GM21526 (cell line): ENCODE measurements at regions not wholly inside any gene's neighbourhood (a gene's known extent, or its start where the extent isn't known, plus 50 kb on each side); places are given as distances from the start of the nearest gene placed in this dataset.
"Not testable (repeated sequence)": the region's sequence is repeated elsewhere in the genome, so short reads cannot be mapped to it uniquely, and the experiment has no call there.

Experiments used
- ATAC-seq: cut with Tn5 transposase; IDR thresholded peaks from one replicate; pipeline ENCODE4 v1.9.1; 2021; ENCODE audit warnings: moderate library complexity; ENCODE audit not compliant: unreplicated experiment, low FRiP score

DNA sequence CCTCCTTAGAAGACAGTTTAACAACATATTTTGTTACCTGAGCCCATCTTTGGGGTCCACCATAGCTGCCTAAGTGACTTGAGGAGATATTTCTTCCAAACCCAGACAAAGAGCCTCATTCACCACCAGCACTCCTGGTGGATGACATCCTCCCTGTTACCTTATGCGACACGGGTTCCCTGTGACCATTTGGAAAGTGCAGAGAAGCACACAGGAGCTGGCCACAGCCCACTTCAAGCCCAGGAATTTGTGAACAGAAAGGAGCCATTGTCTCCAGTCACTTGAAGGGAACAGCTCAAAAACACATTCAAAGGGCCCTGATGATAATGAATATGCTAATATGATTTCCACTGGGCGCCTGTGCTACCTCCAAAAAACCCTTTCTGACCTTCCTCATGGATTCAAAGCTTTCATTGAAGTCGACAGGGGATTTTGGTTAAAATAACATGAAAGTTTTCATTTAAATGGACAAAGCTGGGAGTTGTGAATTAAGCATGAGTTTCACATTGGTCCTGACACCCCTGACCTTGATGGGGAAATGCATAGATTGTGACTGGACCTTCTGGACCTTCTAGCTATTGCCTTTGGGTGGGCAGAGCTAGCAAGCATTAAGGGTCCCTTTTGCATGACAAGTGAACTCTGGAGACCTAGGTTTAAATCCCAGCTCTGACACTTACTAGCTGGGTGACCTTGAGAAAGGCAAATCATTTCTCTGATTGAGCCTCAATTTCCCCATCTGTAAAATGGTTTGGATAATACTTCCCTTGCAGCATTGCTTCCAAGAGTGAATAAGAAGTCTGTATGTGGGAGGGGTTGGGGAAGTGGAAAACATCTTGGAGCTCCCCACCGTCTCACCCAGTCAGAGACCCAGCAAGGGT, 83.3 kb upstream of the SIRPA start:
- ATAC-seq, result no peak

DNA sequence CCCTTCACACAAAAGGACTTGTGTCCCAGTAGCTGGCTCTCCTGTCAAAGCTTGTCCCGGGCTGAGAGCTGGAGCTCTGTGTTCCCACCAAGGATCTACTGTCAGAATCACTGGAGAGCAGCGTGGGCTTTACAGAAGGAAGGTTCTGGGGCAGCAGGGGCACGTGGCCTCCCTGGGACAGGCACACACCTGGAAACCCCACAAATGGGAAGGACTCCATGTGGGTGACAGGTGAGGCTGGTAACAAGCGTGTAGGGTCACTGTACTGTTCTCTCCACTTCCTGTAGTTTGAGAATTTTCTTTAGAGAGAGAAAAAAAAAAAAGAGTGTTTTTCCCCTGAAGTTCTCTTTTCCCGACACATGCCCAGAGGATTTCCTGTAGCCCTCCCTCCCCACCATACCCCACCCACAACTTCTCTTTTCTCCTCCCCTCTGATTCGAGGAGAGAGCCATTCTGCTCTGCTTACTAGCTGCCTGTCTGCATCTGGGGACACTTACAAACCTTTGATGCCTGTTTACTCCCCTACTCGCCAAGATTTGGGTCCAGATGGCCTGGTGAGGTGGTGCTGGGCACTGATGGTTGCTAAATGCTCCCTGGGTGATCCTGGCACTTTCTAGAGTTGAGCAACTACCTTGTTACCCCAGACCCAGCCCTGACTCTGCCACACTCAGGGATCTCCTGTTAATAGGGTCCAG, 84.1 kb upstream of the SIRPA start:
- ATAC-seq, result no peak

DNA sequence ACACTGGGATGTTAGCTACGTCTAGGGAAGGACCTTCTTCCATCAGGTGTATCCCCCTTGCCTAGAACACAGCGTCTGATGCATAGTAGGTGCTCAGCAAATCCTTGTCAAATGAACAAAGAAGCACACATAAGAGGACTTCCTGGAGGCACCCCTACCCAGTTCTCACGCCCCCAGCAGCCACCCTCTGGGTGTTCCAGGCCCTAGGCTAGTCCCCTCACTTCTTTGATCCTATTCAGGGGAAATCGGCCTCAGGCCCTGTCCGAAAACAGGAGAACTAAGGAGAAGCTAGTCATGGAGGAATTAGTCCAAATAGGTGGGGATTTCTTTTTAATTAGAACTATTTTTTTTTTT, 84.7 kb upstream of the SIRPA start:
- ATAC-seq, result no peak

DNA sequence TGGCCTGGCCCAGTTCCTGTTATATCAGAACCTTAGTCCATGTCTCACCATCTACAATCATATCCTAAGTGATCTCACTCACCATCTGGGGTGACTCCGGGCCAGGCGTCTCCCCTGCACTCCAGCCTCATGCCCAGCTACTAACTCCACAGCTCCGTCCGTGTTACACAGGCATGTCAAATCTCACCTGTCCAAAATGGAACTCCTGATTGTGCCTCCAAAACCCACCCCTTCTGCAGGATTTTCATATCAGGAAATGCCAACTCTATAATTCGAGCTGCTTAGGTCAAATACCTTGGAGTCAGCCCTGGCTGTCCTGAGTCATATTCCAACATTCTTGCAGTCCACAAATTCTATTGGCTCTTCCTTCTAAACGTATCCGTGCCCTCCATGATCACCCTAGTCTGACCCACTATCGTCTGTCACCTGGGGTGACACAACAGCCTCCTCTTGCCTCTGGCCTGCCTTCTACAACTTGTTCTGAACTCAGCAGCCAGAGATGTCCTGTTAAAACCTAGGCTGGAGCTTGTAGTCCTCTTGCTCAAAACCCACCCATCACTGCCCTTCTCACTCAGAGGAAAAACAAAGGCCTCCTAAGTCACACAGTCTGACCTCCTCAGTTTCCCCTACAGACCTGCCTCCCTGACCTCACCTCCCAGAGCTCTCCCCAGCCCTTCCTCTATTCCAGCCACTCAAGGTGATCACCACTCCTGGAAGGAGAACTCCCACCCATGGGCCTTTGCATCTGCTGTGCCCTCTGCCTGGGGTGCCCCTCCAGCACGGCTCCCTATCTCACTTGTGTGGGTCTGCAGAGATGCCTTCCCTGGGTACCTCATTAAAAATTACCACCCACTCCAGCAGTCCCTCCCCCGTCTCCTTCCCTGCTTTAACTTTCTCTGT, 85.3 kb upstream of the SIRPA start:
- ATAC-seq, result no peak

DNA sequence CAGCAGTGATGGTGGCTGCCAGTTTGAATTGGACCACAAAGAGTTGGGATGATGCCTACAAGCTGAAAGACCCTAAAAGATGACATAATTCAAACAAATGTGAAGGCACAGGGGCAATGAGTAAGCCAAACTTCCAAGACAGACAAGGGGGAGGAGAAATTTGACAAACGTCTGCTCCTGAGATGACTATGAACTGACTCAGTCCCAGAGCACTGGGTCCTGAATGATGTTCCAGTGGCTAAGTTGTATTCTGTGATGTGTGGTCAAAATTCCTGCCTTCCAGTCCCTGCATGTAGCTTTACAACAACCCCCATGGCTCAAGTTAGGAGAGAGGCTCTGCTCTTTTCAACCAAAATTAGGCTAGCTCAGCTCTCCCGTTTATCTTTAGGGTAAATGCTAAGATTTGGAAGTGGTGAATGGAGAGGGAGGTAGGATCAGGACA, 86.1 kb upstream of the SIRPA start:
- ATAC-seq, result no peak

DNA sequence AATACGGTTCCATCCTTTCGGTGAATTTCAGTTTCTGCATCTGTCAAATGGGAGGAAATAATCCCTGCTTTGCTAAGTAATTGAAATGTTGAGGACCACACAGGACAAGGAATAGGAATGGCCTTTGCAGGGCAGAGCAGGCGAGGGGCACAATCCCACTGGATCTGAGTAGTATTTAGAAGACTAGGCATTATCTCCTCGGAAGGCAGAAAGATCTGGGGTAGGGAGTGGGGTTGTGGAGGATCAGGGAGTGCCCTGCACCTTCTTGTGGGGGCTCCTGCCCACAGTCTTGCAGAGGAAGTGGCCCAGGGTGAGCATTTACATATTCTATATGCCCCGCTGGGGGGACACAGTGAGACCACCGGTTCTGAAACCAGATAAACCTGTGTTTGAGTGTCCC, 87.1 kb upstream of the SIRPA start:
- no peak for ATAC-seq

DNA sequence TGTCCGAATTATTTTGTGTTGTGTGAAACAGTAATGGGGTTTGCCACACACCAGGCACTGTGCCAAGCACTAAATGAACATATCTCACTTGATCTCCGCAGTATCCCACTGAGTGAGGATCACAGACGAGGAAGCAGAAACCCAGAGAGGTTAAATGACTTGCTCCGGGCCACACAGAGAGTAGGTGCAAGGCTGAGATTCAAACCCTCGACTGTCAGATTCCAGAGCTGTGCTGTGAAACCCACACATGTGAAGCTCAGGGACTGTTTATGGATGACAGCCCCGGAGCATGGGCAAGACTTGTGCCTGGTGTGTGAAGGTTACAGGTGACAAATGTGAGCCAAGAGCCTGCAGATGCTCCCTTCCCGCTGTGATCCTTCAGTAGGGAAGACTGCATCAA, 87.8 kb upstream of the SIRPA start:
- ATAC-seq, result no peak

DNA sequence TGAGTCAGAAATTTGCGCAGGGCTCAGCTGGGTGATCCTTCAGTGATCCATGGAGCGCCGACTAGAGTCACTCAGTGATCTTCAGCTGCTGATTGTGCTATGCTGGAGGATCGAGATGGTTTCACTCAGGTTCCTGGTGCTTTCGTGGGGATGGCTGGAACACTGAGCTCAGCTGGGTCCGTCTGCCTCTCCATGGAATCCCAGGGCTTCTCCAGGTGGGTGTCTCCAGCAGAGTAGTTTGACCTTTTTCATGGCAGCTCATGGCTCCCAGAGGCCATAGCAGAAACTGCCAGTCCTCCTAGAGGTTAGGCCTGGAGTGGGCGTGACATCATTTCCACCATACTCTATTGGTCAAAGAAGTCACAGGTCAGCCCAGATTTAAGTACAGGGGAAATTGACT, 88.8 kb upstream of the SIRPA start:
- ATAC-seq, result no peak

DNA sequence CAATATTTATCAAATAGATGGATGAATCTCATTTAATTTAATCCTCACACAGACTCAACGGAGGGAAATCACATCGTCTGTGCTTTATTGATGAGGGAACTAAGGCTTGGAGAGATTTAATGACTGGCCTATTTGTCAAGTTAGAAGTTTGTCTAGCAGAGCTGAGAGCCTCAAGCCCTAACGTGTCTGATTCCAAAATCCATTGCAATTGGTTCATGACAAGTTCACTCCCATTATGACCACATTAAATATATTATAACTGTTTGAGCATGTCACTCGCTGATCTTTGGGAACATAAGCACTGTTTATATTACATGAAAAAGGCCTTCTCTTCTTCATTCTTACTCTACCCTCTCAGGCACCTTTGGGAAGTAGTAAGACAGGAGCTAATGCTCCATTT, 89.4 kb upstream of the SIRPA start:
- no peak for ATAC-seq

DNA sequence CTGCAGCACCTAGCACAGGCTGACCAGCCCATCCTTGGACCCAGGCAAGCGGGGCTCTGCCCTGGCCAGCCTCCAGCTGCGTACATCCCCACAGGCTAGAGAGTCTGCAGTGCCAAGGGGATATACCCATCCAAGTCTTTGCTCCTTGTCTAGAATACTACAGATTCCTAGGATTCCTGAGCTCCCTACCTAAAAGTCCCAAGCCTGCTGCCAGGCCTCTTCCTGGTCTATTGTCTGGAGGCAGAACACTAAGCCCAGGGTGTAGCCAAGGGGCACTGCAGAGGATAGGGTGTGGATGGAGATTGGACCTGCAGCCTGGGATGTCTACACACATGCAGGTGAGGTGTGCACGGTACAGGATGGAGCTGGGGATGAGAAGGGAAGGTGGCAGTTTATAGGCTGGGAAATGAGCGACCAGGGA, 90.0 kb upstream of the SIRPA start:
- ATAC-seq, result no peak

DNA sequence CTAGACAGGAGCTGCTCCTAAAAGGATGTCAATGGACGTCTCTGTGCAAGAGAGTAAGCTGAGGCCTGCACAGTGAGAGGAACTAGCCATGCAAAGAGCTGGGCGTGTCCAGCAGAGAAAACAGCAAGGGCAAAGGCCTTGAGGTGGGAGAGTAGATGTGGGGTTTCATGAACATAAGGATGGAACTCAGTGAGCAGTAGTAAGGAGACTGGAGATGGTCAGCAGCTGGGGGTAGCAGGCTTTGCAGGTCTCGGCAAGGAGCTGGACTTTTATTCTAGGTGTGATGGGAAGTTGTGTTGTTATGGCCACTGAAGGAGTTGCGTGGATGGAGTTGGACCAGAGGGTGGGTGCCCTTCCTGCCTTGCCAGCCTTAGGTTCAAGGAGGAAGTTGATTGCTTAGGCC, 90.7 kb upstream of the SIRPA start:
- ATAC-seq, result no peak

DNA sequence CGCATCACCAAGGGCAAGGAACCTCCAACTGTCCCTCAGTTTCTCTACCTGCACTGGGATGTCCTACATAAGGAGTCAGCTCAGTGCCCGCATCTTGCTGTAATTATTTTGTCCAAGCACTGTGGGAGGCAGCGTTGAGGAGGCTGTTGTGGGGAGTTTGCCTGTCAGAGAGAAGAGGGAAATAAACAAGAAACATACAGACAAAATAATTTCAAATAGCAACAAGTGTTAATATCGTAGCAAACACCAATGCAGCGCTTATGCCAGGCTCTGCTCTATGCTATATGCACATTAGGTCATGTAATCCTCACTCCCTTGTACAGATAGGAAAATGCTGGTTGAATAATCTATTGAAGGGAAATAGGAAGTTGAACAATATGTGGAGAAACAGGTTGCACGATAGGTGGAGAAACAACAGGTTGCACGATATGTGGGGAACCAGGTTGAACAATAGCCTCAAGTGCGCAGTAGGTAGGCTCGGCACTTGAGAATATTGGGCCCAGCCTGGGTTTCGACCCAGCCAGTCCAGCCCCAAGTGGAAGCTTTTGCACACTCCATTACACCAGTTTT, 91.2 kb upstream of the SIRPA start:
- no peak for ATAC-seq

DNA sequence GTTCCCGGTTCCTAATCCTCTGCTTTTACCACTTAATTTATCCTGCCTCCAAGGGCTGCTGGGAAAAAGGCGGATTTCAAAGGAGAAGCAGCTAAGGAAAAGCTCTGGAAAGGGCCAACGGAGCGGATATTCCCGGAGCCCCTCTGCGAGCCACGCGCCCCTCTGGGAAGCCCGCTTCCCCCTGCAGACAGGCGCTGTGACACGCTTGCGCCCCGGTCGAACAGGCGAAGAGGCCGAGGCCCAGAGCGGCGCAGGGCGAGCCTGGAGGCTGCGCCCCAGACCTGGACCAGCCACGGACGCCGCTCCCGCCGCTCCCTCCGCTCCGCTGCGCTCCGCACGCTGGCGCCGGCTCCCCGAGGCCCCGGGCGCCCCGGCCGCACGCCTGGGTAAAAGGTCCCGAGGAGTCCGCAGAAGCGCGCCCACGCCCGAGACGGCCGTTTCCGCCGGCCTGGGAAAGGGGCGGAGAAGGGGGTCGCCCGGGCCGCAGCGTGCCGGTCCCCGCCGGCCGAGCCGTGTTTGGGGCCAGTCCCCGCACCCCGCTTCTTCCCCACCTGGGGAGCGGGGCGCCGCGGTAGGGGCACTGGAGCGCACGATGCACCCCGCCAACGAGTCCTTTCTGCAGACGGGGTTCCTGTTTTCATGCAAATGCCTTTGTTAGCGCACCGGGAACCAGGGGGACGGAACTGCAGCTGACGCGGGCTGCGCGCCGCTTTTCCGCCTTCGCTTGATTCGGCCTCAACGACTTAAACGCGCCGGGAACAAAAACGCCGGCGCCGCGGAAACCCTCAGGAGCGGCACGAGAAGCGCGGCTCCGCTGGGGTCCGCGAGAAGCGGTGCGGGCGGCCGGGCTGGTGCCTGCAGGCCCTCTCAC, 91.9 kb upstream of the SIRPA start:
- no peak for ATAC-seq

DNA sequence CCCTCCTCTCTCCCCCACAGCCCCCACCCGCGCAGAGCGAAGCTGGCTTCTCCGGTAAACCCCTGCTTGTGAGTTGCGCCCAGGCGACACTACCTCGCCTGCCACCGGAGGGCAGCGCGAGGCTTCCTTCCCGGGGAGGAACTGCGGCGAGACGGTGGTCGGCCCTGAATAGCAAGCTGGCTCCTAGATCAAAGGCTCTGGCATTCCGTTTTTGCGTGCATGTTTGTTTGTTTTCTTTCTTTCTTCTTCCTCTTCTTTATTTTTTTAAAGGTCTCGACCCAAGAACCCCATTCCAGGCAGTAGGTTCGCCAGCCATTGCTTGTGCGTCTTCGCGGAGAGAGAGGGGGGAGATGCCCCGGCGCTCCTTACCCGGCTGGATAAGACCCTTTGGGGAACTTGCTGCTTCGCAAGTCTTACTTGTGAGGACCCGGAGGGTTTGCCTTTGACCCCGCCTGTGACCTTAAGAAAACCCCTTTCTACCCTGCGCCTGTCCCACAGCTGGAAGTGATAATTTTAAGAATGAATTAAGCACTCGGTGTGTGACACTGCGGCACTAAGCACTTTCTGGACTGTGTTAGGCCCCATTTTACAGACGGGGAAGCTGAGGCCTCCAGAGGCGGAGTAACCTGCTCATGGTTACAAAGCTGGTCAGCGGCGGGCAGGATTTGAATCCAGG, 92.7 kb upstream of the SIRPA start:
- no peak for ATAC-seq

DNA sequence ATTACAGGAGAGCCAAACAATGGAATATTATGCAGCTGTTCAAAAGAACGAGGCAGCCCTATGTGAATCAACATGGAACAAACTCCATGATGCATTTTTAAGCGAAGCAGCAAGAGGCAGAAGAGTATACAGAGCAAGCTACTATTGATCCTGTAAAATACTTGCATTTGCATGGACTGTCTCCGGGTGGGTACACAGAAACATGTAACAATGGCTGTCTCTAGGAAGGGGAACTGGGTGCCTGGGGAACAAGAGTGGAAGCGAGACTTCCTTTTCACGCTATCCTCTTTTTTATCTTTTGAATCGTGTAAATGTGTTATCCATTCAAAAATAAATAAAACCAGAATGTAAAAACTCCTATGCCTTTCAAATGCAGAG, 93.3 kb upstream of the SIRPA start:
- no peak for ATAC-seq

DNA sequence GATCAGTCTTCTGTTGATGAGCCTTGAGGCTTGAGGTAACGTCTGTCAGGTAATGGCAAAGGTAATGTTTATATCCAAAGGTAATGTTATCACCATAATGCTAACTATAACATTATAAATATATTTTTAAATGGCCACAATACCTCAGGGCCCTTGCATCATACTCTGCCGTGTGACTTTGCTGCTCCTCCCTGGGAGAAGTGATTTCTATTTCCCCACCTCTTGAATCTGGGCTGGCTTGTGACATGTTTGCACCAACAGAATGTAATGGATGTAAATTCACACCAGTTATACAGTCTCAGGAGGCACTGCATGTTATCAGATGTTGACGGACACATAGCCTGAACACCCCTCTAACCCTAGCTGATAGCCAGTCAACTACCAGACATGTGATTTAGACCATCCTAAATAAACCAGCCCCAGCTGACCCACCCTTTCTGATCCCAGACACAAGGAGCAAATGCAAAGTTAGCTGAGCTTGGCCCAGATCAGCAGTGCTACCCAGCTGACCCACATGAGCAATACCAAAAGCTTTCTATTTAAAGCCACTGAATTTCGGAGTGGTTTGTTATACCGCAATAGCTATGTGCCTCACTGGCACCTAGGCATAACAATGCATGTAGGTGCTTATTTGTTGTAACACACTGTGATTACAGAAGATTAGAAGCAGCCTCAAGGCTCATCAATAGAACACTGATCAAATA, 93.8 kb upstream of the SIRPA start:
- no peak for ATAC-seq

DNA sequence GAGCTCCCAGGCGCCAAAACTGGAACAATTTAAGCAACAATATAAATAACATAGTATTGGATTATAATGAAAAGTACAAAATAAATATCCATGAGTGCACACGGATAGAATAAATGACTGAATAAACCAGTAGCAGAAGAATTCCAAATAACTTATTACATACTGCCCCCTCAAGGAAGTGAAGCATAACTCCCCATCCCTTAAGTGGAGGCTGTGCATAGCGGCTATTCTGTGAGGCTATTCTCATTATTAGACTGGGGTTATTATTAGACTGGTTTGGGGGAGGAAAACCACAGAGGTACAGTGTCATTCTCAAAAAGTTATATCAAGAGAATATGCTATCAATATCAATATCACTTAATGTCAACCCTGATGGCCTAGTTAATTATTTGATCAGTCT, 94.4 kb upstream of the SIRPA start:
- ATAC-seq, result no peak

DNA sequence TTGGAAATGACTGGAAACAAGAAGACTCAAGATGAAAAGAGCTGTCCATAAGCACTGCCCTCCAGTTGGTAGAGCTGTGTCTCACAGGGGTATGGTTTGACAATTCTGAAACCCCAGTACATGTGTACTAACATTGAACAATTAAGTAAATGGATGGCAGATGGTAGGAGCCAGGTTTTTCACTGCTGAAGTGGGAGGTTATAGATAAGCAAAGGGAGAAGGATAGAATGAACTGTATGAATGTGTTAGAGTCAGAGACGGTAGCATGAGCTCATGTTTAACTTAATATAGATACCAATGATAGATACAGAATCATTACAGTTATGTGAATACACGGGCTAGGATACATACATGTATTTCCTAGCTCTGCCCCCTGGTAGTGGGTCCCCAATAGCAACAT, 95.0 kb upstream of the SIRPA start:
- ATAC-seq, result no peak

DNA sequence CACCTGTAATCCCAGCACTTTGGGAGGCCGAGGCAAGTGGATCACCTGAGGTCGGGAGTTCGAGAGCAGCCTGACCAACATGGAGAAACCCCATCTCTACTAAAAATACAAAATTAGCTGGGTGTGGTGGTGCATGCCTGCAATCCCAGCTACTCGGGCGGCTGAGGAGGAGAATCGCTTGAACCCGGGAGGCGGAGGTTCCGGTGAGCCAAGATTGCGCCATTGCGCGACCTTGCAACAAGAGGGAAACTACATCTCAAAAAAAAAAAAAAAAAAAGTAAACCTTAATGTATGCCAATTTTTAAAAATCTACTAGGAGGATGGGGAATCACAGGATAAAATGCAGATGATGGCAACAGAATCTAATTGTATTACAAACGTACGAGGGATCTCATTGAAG, 95.5 kb upstream of the SIRPA start:
- ATAC-seq, result not testable (repeated sequence)
